ENCODE measurements at regions not wholly inside any gene's neighbourhood (a gene's known extent, or its start where the extent isn't known, plus 50 kb on each side); places are given as distances from the start of the nearest gene placed in this dataset.
A peak's percentile ranks its signal among the peaks of the same experiment; 100 is the strongest.

DNA sequence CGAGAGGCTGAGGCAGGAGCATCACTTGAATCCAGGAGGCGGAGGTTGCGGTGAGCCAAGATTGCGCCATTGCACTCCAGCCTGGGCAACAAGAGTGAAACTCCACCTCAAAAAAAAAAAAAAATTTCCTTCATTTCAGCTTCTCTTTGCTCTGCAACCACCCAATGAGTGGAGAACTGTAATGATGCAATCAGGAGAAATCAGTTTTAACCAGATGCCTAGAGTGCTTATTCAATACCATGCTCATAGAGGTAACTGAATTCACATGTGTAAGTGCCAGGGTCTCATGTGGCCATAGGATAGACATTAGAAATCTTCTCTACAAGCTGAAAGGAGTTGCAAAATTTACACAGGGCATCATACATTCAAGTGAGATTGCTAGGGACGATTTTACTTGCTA is 70.6 kb downstream of the HMHB1 start:
- CTCF ChIA-PET: no interaction called here
- no peak for DNase-seq
- Mint-ChIP-seq H3K27me3 (ENCODE audit: unreplicated experiment) (no peaks in the 10 kb centered on the region), H3K27ac (ENCODE audit: unreplicated experiment) (no peak overlapping the region), H3K4me3 (ENCODE audit: low read depth, unreplicated experiment) (no peak overlapping the region), H3K4me1 (ENCODE audit: low read depth, unreplicated experiment) (peaks cover 7% of the 10 kb centered on the region), H3K36me3 (ENCODE audit: insufficient read depth, unreplicated experiment) (no peaks in the 10 kb centered on the region), H3K9me3 (ENCODE audit: low read depth, unreplicated experiment) (peaks cover 3% of the 10 kb centered on the region)
- BruUV-seq (replicated peaks): no TSS peak
- intact Hi-C loops (cut with micrococcal nuclease; ENCODE audit: unreplicated experiment): no loop called here
- TF ChIP-seq, protein P1, sequence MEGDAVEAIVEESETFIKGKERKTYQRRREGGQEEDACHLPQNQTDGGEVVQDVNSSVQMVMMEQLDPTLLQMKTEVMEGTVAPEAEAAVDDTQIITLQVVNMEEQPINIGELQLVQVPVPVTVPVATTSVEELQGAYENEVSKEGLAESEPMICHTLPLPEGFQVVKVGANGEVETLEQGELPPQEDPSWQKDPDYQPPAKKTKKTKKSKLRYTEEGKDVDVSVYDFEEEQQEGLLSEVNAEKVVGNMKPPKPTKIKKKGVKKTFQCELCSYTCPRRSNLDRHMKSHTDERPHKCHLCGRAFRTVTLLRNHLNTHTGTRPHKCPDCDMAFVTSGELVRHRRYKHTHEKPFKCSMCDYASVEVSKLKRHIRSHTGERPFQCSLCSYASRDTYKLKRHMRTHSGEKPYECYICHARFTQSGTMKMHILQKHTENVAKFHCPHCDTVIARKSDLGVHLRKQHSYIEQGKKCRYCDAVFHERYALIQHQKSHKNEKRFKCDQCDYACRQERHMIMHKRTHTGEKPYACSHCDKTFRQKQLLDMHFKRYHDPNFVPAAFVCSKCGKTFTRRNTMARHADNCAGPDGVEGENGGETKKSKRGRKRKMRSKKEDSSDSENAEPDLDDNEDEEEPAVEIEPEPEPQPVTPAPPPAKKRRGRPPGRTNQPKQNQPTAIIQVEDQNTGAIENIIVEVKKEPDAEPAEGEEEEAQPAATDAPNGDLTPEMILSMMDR (IDR thresholded peaks at IDR 0.05; ENCODE audit: unreplicated experiment): no peak

DNA sequence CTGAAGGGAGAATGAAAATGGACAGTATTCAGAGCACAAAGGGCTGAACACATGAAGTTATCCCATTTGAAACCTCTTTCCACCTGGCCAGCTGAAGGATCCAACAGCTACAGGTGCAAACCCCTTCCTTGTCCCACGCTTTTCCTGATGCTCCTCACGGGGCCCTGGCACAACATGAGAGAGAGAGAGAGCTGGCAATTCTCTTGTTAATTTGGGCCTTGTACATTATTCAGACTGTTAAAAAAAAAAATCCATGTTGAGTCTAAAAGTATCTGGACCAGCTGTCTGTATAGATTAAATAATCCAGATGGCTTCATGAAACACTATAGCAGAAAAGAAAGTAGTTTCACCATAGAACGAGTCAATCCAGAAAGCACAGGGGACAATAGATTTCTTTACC is 74.1 kb downstream of the HMHB1 start:
- BruUV-seq (replicated peaks): no TSS peak
- CTCF ChIA-PET: no interaction called here
- Mint-ChIP-seq H3K4me3 (ENCODE audit: low read depth, unreplicated experiment) (no peak overlapping the region), H3K4me1 (ENCODE audit: low read depth, unreplicated experiment) (peaks cover 7% of the 10 kb centered on the region), H3K36me3 (ENCODE audit: insufficient read depth, unreplicated experiment) (no peaks in the 10 kb centered on the region), H3K27ac (ENCODE audit: unreplicated experiment) (no peak overlapping the region), H3K27me3 (ENCODE audit: unreplicated experiment) (no peaks in the 10 kb centered on the region), H3K9me3 (ENCODE audit: low read depth, unreplicated experiment) (peaks cover 3% of the 10 kb centered on the region)
- intact Hi-C loops (cut with micrococcal nuclease; ENCODE audit: unreplicated experiment): no loop called here
- DNase-seq: no peak
- TF ChIP-seq, protein P1 (IDR thresholded peaks at IDR 0.05; ENCODE audit: unreplicated experiment): no peak

DNA sequence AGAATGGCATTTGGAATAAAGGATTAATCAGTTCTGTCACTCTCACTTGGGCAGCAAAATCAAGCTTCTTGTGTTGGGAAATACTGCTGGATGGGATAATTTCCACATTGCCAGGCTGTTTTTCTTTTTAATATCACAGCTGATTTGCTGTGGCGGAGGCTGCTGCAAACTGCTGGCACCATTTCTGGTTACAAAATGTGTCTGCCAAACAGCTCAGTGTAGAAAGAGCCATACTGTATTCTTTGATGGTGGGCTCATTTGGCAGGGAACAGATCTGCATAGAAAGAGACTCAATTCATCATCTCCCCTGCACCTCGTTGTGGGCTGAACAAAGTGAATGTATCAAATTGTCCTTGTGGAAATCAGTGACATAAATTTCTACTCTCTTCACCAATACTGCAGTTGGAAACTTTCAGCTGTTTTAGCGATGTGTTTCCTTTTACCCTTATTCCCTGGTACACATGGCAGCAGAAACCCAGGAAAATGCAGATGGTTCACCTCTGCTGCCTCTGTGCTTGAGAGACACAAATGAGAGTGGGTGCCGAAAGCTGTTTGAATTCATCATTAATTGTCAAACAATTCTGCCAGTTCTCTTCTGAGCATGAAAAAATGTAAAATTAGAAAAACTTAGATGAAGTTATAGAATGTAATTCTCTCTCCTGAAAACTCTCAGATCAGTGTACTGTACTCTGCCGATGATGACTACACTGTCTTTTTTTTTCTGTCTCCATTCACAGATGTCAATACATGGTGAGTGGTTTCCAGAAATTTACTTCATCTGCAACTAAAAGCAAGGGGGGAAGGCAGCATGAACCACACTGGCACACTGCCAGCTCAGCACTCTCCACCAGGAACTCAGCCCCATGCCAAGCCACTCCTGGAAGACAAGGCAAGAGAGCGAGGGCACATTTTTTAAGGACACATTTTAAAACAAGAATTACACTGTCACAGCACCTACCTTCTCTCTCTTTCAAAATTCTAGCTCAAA is 75.0 kb downstream of the HMHB1 start:
- Mint-ChIP-seq H3K27me3 (ENCODE audit: unreplicated experiment) (no peaks in the 10 kb centered on the region), H3K4me1 (ENCODE audit: low read depth, unreplicated experiment) (peaks cover 2% of the 10 kb centered on the region), H3K27ac (ENCODE audit: unreplicated experiment) (no peak overlapping the region), H3K36me3 (ENCODE audit: insufficient read depth, unreplicated experiment) (no peaks in the 10 kb centered on the region), H3K9me3 (ENCODE audit: low read depth, unreplicated experiment) (peaks cover 2% of the 10 kb centered on the region), H3K4me3 (ENCODE audit: low read depth, unreplicated experiment) (no peak overlapping the region)
- intact Hi-C loops (cut with micrococcal nuclease; ENCODE audit: unreplicated experiment): no loop called here
- CTCF ChIA-PET: no interaction called here
- no TSS peak for BruUV-seq (replicated peaks)
- TF ChIP-seq, protein P1 (IDR thresholded peaks at IDR 0.05; ENCODE audit: unreplicated experiment): no peak
- DNase-seq: peak; percentile 30

DNA sequence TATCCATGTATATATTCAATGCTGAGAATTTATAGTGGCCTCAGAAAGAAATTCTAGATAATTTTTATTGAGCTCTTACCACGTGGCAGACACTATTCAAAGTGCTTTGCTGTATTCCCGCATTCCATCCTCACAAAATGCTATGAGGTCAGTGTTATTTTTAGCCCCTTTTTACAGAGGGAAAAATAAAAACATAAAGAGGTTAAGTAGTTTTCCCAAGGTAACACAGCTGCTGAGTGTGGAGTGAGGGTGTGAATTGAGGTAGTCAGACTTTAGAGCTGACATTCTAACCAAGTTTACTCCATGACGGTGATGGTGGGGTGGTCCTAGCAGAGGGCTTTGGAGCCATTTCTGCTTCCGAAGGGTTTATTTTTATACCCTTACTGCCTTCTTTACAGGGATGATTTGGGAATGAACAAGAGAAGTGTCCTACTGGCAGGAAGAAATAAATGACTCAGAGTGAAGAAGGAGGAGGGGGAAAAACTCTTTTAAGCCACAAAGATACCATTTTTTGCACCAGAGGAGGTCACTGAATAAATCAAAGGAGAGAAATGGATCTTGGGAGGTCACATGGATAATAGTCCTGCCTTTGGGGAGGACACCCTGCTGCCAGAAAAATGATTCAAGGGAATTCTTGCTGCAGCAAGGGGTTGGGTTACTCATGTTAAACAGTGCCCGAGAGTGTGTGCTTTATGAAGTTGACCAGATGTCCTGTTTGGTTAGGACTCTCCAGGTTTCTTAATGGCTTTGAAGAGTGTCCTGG is 76.1 kb downstream of the HMHB1 start:
- CTCF ChIA-PET: no interaction called here
- Mint-ChIP-seq H3K27me3 (ENCODE audit: unreplicated experiment) (no peaks in the 10 kb centered on the region), H3K4me3 (ENCODE audit: low read depth, unreplicated experiment) (no peak overlapping the region), H3K4me1 (ENCODE audit: low read depth, unreplicated experiment) (no peaks in the 10 kb centered on the region), H3K27ac (ENCODE audit: unreplicated experiment) (no peak overlapping the region), H3K9me3 (ENCODE audit: low read depth, unreplicated experiment) (peaks cover 2% of the 10 kb centered on the region), H3K36me3 (ENCODE audit: insufficient read depth, unreplicated experiment) (no peaks in the 10 kb centered on the region)
- no TSS peak for BruUV-seq (replicated peaks)
- DNase-seq: no peak
- TF ChIP-seq, protein P1 (IDR thresholded peaks at IDR 0.05; ENCODE audit: unreplicated experiment): no peak
- intact Hi-C loops (cut with micrococcal nuclease; ENCODE audit: unreplicated experiment): no loop called here

Data from Calu3 (cell line).